ENCODE measurements at regions not wholly inside any gene's neighbourhood (a gene's known extent, or its start where the extent isn't known, plus 50 kb on each side); places are given as distances from the start of the nearest gene placed in this dataset.

DNA sequence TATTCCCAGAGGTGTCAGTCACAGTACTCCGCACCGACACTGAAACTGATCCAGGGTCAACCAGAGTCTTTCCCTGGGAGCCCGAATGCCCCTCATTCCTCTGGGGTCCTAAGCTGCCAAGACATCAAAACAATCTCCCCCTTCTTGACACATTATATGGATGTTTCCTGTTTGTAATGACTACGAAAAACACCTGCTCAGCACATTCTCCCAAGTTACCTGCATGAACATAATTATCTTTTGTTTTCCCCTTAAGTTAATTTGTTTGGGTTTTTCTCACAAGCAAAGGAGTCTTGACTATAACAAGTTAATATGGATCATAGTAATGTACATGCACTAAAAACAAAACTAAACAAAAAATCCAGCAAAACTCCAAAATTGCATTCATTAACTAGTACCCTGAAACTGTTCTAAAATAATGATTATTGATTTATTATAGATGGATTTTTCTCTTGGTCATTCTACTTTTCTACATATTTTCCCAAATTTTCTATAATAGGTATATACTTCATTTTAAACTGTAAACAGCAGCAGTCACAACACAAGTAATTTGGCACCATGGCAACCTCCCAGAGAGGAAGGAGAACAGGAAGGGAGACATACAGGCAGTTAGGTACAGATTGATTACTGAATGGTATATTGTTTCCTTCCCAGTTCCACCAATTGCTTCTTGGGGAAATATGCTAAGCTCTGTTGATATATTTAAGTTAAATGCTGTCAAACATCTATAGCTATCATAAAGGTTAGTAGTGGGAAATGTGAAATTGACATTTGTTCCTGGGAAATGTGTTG, 631.5 kb downstream of the METTL15 start:
- no peak for DNase-seq (ENCODE audit: low spot score)

DNA sequence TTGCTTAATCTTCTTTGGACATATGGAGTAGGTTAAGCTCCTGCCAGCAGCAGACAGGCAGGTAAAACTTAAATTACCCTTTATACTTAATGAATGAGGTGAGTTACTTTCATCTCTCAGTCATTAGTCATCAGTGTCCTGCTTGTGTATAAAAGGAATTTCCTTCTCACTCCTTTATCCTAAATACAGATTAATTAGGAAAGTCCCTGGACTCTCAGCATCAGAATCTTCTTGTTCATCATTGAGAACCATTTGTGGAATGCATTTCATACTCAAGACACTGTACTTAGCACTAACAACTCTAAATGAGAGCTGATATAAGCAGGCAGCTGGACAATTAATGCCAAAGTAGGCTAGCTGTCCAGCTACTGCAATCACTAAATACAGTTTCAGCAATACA, 630.4 kb downstream of the METTL15 start:
- DNase-seq (ENCODE audit: low spot score) = no peak

DNA sequence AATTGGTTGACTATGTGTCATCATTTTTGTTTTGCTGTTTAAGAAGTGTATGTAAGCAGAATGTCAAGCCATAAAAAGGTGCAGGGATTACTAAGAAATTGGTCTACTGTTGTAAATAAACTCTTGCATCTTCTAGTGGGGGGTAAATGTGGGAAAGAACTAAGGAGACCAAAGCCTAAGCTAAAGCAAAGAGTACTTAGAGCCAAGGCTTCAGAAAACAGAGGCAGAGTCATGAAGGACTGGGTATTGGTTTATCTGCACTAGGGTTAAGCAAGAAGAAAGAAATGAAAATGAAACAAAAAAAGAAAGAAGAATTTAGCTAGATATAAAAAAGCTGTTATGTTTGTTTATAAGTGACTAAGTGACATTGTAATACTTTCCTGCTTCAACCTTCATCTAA, 628.1 kb downstream of the METTL15 start:
- DNase-seq (ENCODE audit: low spot score) = no peak

DNA sequence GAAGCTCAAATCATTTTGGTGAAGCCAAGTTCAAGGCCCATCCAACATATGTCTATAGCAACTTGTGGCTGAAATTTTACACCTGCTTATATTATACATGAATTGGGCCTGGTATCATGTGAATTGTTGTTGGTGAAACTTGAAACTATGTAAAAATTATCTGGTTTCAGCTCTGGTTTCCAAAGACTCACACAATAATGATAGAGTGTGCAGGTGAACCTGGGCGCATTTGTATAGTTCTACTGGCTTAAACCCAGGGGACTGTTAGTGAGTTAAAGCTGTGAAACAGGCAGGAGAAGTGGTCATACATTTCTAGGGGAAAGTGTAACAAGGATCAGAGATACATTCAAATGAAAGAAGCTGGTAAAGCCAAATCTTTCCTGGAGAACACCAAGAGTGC, 627.3 kb downstream of the METTL15 start:
- DNase-seq (ENCODE audit: low spot score) = no peak

DNA sequence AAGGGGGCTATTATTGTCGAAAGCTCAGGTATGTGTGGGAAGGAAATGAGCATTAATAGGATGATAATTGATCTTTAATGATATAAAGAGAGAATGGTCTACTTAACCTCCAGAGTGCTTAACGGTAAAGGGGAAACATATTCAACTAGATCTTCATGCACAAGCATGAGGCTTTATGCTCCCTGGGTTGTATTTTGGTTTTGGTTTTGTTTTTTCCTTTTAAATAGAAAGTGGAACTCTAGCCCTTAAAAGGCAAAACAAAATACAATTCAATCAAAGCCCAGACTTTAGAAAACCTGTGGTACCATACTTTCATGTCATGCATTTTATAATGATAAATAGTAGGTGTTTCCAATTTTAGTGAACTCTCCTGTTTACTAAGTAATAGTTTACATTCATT, 622.7 kb downstream of the METTL15 start:
- DNase-seq (ENCODE audit: low spot score) = no peak

DNA sequence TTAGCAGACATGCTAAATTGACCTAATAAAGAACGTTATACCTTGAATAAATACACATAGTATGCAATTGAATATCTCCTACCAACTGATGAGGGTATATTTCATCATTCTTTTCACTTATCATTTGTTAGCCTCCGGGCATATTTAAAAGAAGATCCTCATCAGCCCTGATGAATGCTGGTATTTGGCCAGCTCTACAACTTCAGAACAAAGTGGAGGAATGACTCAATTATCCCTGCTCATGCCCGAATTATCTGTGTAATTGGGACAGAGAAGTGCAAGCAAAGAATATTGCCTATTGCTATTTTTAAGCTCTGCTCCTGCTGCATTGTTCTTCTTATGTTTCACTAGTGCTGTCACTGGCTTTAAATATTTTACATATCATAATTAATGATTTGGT, 622.1 kb downstream of the METTL15 start:
- no peak for DNase-seq (ENCODE audit: low spot score)

DNA sequence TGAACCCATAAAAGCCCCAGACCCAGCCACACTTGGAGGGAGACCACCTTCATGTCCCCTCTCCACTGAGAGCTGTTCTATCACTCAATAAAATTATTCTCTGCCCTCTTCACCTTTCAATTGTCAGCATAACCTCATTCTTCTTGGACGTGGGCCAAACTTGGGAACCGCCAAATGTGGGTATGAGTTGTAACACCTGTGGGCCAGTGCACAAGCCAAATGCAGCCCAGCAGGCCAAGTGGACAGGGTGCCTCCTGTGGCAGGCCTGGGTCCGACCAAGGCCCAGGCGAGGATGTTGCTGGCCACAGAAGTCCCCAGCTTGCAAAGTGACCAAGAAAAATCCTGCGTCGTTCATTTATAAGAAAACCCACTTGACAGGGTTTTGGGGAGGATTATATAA, 621.2 kb downstream of the METTL15 start:
- DNase-seq (ENCODE audit: low spot score) = no peak

DNA sequence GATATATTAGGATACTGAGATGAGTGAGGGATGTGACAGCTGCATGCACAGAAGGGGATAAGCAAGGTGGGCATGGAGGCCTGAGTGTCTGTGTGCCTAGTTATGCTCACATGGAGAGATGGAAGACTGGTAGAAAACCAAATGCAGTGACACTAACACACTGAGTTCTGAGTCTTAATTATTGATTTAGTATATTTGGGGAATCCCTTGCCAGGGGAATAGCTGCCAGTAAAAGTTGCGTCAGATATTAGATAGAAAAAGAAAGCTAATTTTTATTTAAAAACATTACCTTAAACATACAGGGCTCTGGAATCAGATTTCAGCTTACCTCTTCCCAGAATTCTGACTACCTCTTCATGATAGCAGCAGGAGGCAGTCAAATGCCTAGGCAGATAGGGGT, 620.5 kb downstream of the METTL15 start:
- DNase-seq (ENCODE audit: low spot score) = no peak

DNA sequence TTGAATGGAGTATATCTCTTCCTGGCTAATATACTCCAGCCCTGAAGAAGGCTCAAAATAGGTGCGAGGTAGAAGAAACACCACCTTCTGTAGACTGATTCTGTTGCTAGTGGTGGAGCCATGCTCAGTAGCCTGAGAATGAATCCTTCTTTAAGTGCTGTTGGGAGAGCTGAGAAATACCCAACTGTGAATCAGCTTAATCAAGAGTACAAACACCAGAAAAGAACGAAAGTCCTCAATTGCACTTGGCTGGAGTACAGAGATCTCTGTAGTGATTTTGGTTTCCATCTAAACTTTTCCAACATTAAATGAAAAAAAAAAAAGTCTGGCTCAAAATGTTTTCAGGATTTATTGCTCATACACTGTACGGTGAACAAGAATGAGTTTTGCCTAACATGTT, 619.1 kb downstream of the METTL15 start:
- no peak for DNase-seq (ENCODE audit: low spot score)

DNA sequence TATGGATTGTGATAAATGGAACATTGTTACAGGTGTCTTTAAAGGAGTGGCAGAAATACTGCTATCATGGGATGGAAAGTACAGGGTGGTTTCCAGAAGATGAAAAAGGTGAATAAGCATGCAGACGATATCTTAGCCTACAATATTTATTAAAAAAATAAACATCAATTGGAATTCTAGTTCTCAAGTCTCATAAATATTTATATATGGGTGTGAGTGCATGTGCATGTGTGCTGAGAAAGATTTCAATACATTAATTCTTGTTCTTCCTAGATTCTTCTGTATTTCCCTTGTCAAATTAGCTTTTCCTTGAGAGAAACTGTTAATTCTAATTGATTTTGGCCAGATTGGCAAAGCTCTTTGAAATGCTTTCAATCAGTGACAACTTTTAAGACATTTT, 618.2 kb downstream of the METTL15 start:
- DNase-seq (ENCODE audit: low spot score) = no peak

DNA sequence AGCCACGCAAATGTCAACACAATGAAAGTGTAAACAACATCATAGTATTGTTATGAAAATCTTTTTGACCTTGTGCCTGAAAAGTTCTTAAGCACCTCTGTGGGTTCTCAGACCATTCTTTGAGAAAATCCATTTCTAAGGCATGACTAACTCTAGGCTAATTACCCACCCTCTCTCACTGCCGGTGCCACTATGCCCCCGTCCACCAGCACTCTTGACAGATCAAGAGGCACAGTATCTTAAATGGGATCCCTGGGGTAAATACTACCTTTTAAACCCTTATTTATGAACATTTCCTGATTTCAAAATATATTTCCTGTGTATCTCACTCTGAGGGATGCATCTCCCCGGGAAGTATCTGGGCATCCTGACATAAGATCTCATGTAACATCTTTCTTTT, 607.5 kb downstream of the METTL15 start:
- no peak for DNase-seq (ENCODE audit: low spot score)

DNA sequence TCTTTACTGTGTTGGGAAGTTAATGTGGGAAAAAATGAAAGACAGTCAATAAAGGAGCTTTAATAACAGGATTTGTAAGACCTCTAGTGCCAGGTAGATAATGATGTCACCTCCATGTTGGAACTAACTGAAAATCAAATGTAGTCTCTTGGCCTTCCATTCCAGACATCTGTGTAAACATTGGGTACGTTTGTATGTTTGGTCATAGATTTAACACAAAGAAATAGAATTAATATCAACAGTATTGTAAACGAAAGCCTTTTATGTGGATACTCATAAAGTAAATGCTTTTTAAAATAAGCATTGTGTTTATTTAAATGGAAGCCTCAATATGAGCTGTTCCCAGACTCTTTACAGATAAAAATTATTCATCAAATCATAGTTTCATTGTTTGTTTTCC, 605.7 kb downstream of the METTL15 start:
- DNase-seq (ENCODE audit: low spot score) = no peak

DNA sequence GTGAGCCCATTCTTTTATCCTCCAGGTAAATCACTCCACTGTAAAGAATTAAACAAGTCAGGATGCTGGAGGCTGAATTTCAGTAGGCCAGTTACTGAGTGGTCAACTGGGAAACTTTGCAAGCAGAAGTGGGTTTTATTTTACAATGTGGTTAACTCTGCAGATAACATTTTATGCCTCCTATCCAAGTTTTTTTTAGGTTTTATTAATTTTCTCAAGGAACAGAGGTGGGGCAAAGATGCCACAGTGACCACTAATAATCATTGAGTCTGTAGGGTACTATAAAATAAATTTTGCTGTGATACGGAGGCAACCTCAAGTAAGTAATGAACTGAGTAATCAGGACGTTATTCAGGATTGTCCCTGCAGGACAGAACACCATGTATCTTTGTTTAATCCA, 599.9 kb downstream of the METTL15 start:
- DNase-seq (ENCODE audit: low spot score) = no peak

DNA sequence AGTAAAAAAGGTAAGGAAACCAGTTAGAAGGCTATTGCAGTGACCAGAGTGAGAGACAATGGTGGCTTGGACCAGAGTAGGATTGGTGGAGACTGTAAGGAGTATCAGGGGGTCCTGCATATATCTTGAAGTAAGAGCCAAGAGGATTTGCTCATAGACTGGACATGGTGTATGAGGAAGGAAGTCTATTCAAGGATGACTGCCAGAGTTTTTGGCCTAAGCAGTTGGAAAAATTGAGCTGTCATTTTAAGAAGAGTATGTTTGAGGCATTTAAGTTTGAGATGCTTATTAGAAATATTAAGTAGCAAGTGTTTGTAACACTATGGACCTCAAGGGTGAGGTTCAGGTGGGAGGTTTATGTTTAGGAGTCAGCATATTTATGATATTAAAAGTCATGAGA, 596.6 kb downstream of the METTL15 start:
- no peak for DNase-seq (ENCODE audit: low spot score)

DNA sequence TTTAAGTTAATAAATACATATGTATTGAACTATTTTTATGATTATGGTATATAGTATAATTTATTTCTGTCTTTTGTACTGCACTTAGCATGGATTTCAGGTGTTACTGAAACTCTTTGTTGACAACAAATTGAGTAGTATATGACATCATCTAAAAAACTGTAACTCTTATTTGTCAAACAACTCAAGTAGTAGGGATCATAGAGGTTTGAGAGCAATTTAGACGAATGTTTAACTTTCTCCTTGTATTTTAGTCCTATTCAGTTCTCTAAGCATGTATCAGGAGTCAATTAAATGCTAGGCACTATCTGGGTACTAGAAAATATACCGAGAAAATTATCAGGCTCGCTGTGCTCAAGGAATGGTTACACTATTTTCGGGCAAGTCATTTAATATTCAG, 595.2 kb downstream of the METTL15 start:
- DNase-seq (ENCODE audit: low spot score) = no peak

DNA sequence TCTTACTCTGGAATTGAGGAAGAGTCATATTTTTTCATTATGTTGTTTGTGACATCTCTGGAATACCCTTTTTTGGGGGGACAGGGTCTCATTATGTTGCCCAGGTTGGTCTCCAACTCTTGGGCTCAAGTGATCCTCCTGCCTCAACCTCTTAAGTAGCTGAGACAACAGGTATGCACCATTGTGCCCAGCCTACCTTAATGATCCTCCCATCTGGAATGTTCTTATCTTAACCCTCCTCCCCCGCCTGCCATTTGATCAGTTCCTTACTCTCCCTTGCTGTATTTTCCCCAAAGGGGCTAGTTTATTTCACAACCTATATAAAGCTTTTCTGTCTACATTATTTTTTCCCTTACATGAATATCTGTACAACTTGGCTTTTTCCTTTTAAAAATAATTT, 594.7 kb downstream of the METTL15 start:
- no peak for DNase-seq (ENCODE audit: low spot score)

DNA sequence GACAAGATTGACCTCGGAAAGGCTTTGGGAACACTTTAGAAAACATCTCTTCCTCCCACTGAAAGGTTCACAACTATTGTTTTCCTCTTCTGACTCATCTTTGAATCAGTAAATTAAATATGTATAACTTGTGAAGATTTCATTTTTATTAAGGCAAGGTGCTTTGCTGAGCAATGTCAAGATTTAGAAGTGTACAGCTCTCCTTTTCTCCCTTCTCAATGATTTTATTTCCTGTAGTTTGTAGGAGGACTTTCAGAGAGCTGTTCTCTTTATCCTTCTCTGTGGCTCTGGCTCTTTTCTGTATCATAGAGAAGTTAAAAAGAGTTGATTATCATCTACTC, 594.2 kb downstream of the METTL15 start:
- DNase-seq (ENCODE audit: low spot score) = no peak

DNA sequence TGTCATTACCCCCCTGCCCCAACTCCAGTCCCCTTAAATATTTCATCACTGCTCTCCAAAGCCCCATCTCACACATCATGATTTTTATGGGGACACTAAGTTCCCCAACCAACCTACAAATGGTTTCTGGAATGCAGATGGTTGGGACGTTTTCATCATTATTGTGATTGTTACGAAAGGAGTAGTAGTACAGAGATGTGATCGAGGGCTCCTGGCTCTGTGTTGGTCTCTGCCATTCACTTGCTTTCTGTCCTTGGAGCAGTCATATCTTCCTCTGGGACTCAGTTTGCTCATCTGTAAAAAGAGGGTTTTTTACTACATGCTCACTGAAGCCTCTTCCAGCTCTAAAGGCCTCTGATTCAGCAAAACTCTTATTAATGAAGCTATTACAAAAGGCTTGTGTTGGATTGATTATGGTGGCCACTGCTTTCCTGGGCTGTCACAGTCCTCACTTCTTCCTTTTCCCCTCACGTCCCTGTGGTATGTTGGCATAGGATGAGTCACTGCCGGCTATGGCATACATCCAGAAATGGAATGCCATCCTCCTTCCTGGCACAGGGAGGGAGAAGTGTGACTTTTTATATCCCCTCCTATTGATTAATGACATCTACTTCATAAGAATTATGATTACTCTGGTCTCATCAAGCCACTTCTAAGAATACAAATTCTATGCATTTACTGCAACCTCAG, 593.7 kb downstream of the METTL15 start:
- DNase-seq (ENCODE audit: low spot score) = no peak

DNA sequence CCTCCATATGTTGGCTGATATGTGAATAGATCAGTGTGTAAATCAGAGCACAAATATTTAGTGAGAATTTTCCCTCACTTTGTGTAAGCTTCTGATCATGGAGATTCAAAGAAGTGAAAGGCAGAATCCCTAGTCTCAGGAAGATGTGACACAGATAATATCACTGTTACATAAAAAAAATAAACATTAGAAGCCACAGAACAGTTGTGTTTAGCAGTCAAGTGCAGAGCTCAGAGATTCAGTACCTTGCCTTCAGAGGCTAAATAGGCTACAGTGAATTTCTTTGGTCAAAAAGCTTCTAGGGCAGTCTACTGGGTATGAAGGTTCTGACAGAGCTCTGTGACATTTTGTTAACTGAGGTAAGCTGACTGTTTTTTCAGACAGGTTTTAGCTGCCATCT, 591.5 kb downstream of the METTL15 start:
- DNase-seq (ENCODE audit: low spot score) = no peak

DNA sequence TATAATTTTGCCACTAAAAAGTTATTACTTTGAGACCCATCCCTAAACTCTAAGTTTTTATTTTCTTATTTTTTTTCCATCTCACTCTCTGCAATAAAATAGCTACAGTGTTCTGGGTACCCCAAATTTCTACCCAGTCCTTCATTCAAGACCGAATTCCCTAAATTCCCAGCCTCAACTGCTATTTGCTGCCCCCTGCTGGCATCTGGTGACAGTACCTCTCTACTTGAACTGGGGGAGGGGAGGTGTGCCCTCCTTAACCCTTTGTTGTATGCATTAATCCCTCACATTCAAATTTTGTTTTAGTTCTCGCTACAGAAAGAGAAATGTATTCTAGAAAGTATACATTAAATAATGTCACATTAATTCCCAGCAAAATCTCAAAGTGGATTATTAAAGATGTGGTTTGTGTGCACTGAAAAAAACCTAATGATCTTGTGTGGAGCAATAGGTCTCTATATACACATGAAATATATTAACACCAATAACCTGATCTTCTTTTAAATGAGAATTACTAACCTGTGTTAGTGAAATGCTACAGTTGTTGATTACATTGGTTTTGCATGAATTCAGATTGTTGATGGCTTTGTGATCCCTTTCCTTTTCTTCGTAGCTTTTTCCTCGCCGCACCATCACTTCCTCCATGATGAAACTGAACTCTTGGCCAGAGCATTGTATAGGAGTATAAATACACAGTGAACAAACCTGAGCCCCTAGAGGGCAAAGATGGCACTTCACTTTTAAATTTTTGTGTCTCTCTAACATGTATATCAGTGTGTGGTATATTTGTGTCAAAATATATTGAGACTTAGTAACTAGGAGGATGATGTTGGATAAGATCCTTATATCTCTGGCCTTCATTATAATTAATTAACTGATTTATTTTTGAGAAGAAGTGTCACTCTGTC, 590.0 kb downstream of the METTL15 start:
- DNase-seq (ENCODE audit: low spot score) = peak; percentile 57

DNA sequence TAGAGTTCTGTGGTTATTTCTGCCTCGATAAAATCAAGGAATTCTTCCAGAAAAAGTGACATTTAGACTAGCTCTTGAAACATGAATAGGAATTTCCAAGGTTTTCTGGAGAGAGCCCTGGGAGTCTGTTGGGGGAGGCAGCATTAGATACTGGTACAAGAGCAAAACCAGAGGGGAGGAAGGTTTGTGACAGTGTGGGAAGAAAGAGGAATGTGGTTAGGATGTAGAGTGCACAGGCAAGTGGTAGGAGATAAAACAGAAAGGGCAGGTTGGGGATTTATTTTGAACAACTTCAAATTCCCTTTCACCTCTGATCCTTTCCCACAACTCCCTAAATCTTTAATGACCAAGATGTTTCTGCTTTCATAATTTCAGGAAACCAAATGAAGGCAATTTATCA, 588.4 kb downstream of the METTL15 start:
- no peak for DNase-seq (ENCODE audit: low spot score)

DNA sequence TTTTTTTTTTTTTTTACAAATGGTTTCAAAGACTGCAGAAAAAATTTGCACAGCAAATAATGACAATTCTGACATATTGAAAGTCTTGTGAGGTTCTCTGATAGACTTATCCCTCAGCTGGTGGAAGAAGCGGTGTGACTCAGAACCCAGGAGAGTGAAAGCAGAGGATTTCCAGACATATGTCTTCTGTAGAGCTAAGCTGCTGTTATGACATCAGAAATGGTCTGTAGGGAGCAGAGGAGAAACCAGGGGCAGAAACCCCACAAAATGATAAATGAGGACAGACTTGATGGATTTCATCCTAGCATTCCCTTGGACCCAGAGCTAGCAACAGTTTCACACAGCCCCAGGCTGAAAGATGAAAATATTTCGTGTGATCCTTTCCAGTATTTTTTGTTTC, 582.6 kb downstream of the METTL15 start:
- no peak for DNase-seq (ENCODE audit: low spot score)

DNA sequence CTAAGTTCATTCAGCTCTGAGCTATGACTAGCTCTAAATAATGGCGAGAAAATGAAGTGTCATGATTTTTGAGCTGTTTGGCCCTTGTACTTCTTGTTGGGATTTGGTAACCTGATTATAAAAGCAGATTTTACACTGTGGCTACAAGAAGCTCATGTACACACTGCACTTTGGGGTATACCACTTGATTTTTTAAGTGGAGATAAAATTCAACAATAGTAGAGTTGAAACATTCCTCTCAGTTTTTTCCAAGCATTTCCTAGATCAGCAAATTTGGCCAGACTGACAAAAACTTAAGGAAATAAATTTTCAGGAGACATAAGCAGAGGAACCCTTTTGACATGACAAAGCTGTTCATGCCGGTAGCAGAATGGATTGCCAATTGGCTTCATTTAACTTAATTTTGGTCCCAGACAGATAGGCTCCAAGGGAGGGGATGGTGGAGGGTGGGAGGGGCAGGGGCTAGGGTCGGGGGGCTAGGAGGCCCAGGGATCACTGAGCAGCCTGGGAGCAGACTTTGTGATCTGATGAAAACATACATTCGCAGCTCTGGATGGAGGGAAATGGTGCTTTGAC, 575.9 kb downstream of the METTL15 start:
- DNase-seq (ENCODE audit: low spot score) = no peak

Measured in Ammon's horn (tissue), 1 donor.